H1 (cell line): ENCODE measurements at regions not wholly inside any gene's neighbourhood (a gene's known extent, or its start where the extent isn't known, plus 50 kb on each side); places are given as distances from the start of the nearest gene placed in this dataset.

ENCODE experiments used
- EGR1 ChIP-seq: IDR thresholded peaks from 2 replicates; pipeline ENCODE4 v1.6.1; 2011; ENCODE audit warnings: low read depth, low read length, borderline replicate concordance
- HDAC2 ChIP-seq, 2 experiments: fragments of 300-600 bp in 1 of 2; sonication (generic) in 1 of 2; IDR thresholded peaks; 2 replicates each; pipeline ENCODE4 v1.6.1; 2011 to 2012; ENCODE audit warnings: low read depth in 2 of 2, low read length in 2 of 2, mild to moderate bottlenecking in 2 of 2, moderate library complexity in 2 of 2, borderline replicate concordance in 1 of 2, inconsistent platforms in 1 of 2
- SUZ12 ChIP-seq: fragments of 200-600 bp; sonication (generic); IDR thresholded peaks from 2 replicates; pipeline ENCODE4 v1.6.1; 2012; ENCODE audit warnings: mild to moderate bottlenecking, inconsistent platforms, low read length, moderate library complexity, mixed read lengths
- TF ChIP-seq, protein P1 (sequence below): fragments of 300-600 bp; sonication (generic); IDR thresholded peaks from 2 replicates; pipeline ENCODE4 v1.7.1; 2012; ENCODE audit warnings: low read length, moderate library complexity, mild to moderate bottlenecking, inconsistent platforms; ENCODE audit not compliant: insufficient replicate concordance

DNA sequence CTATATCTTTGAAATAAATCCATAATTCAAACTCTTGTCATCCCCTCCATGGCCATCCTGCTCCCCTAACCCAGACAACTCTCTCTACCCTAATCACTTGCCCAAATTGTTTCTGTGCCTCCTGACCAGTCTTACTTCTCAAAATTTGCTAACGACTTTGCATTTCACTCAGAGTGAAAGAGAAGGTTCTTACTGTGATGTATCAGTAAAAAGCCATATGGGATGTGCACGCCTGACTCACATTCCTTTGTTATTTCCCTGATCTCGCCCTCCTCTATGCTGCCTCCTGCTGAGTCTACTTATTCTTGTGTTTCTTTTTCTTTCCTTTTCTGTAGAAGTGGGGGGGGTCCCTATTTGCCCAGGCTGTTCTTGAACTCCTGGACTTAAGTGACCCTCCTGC lies 487.2 kb upstream of the FRG2C start (continued):
- TF ChIP-seq, protein P1, sequence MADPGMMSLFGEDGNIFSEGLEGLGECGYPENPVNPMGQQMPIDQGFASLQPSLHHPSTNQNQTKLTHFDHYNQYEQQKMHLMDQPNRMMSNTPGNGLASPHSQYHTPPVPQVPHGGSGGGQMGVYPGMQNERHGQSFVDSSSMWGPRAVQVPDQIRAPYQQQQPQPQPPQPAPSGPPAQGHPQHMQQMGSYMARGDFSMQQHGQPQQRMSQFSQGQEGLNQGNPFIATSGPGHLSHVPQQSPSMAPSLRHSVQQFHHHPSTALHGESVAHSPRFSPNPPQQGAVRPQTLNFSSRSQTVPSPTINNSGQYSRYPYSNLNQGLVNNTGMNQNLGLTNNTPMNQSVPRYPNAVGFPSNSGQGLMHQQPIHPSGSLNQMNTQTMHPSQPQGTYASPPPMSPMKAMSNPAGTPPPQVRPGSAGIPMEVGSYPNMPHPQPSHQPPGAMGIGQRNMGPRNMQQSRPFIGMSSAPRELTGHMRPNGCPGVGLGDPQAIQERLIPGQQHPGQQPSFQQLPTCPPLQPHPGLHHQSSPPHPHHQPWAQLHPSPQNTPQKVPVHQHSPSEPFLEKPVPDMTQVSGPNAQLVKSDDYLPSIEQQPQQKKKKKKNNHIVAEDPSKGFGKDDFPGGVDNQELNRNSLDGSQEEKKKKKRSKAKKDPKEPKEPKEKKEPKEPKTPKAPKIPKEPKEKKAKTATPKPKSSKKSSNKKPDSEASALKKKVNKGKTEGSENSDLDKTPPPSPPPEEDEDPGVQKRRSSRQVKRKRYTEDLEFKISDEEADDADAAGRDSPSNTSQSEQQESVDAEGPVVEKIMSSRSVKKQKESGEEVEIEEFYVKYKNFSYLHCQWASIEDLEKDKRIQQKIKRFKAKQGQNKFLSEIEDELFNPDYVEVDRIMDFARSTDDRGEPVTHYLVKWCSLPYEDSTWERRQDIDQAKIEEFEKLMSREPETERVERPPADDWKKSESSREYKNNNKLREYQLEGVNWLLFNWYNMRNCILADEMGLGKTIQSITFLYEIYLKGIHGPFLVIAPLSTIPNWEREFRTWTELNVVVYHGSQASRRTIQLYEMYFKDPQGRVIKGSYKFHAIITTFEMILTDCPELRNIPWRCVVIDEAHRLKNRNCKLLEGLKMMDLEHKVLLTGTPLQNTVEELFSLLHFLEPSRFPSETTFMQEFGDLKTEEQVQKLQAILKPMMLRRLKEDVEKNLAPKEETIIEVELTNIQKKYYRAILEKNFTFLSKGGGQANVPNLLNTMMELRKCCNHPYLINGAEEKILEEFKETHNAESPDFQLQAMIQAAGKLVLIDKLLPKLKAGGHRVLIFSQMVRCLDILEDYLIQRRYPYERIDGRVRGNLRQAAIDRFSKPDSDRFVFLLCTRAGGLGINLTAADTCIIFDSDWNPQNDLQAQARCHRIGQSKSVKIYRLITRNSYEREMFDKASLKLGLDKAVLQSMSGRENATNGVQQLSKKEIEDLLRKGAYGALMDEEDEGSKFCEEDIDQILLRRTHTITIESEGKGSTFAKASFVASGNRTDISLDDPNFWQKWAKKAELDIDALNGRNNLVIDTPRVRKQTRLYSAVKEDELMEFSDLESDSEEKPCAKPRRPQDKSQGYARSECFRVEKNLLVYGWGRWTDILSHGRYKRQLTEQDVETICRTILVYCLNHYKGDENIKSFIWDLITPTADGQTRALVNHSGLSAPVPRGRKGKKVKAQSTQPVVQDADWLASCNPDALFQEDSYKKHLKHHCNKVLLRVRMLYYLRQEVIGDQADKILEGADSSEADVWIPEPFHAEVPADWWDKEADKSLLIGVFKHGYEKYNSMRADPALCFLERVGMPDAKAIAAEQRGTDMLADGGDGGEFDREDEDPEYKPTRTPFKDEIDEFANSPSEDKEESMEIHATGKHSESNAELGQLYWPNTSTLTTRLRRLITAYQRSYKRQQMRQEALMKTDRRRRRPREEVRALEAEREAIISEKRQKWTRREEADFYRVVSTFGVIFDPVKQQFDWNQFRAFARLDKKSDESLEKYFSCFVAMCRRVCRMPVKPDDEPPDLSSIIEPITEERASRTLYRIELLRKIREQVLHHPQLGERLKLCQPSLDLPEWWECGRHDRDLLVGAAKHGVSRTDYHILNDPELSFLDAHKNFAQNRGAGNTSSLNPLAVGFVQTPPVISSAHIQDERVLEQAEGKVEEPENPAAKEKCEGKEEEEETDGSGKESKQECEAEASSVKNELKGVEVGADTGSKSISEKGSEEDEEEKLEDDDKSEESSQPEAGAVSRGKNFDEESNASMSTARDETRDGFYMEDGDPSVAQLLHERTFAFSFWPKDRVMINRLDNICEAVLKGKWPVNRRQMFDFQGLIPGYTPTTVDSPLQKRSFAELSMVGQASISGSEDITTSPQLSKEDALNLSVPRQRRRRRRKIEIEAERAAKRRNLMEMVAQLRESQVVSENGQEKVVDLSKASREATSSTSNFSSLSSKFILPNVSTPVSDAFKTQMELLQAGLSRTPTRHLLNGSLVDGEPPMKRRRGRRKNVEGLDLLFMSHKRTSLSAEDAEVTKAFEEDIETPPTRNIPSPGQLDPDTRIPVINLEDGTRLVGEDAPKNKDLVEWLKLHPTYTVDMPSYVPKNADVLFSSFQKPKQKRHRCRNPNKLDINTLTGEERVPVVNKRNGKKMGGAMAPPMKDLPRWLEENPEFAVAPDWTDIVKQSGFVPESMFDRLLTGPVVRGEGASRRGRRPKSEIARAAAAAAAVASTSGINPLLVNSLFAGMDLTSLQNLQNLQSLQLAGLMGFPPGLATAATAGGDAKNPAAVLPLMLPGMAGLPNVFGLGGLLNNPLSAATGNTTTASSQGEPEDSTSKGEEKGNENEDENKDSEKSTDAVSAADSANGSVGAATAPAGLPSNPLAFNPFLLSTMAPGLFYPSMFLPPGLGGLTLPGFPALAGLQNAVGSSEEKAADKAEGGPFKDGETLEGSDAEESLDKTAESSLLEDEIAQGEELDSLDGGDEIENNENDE: no peak
- no peak for TF ChIP-seq HDAC2 (IDR thresholded peaks at IDR 0.05; ENCODE audit: borderline replicate concordance in 1 of 2, low read depth in 2 of 2, low read length in 2 of 2)
- TF ChIP-seq SUZ12: no peak
- TF ChIP-seq EGR1: no peak
- TF ChIP-seq, all 59 proteins: peak for 0
